GM21526 (cell line): ENCODE measurements at regions not wholly inside any gene's neighbourhood (a gene's known extent, or its start where the extent isn't known, plus 50 kb on each side); places are given as distances from the start of the nearest gene placed in this dataset.

Experiments
- ATAC-seq: cut with Tn5 transposase; IDR thresholded peaks from one replicate; pipeline ENCODE4 v1.9.1; 2021; ENCODE audit warnings: moderate library complexity; ENCODE audit not compliant: unreplicated experiment, low FRiP score

DNA sequence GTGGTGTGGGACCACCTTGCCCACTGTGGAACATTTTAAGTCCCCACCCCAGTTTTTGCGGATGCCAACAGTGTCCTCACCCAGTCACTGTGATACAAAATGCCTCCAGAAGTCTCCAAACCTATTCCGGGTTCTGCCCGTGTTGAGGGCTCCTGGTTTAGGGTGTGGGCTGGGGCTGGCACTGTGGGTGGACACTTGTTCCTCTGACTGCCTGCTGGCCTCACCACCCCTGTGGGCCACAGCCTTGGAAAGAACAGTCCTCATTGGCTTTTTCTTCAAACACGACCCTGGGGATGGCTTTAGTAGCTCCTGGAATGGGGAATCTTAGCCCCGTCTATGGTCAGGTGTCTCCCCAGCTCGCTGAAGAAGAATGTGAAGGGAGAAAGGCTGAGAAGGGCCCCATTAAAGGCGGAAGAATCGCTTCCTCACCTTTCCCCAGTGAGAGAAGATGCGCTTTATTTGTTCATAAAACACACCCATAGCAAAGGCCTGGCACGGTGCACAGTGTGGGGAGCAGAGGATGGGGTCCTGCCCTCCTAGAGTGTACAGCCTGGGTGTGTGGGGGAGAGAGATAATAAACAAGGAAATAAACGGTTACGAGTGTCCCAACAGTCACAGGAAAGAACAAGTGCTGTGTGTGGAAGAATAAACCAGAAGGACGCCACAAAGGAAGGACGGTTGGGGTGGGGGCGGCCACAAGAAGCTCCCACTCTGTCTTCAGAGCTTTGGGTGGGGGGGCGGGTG is 56.3 kb upstream of the SLC22A11 start:
- no peak for ATAC-seq

- ATAC-seq, result no peak
Observed at GRCh38 chr11:64500176-64501013, 55.3 kb upstream of the SLC22A11 start.

GRCh38 chr11:64501500-64502427 is 54.0 kb upstream of the SLC22A11 start:
- ATAC-seq, result no peak

DNA sequence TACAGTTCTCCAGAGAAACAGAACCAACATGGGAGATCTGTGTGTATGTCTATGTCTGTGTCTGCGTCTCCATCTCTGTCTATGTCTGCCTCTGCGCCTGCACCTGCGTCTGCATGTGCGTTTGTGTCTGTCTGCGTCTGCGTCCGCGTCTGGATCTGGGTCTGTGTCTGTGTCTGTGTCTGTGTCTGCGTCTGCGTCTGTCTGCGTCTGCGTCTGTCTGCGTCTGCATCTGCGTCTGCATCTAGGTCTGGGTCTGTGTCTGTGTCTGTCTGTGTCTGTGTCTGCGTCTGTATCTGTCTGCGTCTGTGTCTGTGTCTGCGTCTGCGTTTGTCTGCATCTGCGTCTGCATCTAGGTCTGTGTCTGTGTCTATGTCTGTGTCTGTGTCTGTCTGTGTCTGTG is 53.1 kb upstream of the SLC22A11 start:
- ATAC-seq, result no peak

DNA sequence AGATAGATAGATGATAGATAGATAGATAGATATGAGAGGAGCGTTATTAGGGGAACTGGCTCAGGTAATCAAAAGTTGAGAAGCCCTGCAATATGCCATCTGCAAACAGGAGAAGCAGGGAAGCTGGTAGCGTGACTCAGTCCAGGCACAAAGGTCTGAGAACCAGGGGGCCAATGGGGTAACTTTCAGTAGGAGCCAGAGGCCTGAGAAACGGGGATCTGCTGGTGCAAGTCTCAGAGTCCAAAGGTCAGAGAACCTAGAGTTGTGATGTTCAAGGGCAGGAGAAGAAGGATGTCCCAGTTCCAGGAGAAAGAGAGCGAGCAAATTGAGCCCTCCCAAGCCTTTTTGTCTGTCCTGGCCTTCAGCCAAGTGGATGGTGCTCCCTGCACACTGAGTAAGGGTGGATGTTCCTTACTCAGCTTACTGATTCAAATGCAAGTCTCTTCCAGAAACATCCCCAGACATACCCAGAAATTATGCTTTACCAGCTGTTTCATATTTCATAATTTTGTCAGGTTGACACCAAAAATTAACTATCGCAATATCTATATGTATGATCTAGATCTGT is 52.5 kb upstream of the SLC22A11 start:
- ATAC-seq, result no peak

DNA sequence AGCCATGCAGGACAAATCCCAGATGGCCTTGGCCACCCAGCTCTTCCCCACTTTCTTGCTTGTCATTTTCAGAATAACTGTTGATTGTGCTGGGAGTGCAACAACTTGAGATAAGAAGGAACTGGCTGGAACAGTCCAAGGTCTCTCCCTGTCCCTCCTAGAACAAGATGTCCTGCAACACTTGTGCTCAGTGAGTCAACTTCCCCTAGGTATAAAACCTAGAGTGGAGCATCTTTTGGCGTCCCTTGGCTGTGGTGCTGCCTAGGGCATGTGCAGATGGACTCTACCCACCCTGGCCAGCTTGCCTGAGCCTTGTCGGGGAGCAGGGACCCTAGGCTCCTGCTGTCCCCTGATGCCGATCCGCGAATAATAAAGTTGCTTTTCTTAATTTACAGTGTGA is 50.7 kb upstream of the SLC22A11 start:
- no peak for ATAC-seq
